ENCODE measurements at regions not wholly inside any gene's neighbourhood (a gene's known extent, or its start where the extent isn't known, plus 50 kb on each side); places are given as distances from the start of the nearest gene placed in this dataset.

- TF ChIP-seq CTCF (conservative IDR thresholded peaks at IDR 0.05; ENCODE audit: low read length), result no peak
- no peak for TF ChIP-seq EZH2phosphoT487 (IDR thresholded peaks at IDR 0.05; ENCODE audit: borderline replicate concordance)
Observed at GRCh38 chr10:107692072-107692471, 527.6 kb upstream of the SORCS1 start.

Measured in Loucy (cell line).